GM21515 (cell line): ENCODE measurements at regions not wholly inside any gene's neighbourhood (a gene's known extent, or its start where the extent isn't known, plus 50 kb on each side); places are given as distances from the start of the nearest gene placed in this dataset.

Source experiments
- ATAC-seq: cut with Tn5 transposase; IDR thresholded peaks from one replicate; pipeline ENCODE4 v1.9.1; 2021; ENCODE audit not compliant: unreplicated experiment

GRCh38 chr1:192057766-192058165, 100.5 kb upstream of the RGS18 start:
- no peak for ATAC-seq

- no peak for ATAC-seq
Observed at GRCh38 chr1:192059407-192059806, 98.9 kb upstream of the RGS18 start.

- no peak for ATAC-seq
Observed at GRCh38 chr1:192061556-192061955, 96.7 kb upstream of the RGS18 start.

- no peak for ATAC-seq
Observed at GRCh38 chr1:192065087-192065486, 93.2 kb upstream of the RGS18 start.

GRCh38 chr1:192066202-192066601, 92.1 kb upstream of the RGS18 start:
- ATAC-seq, result no peak

GRCh38 chr1:192067360-192067759, 90.9 kb upstream of the RGS18 start:
- no peak for ATAC-seq

- ATAC-seq, result no peak
Observed at GRCh38 chr1:192070213-192070612, 88.0 kb upstream of the RGS18 start.

GRCh38 chr1:192080684-192081083, 77.6 kb upstream of the RGS18 start:
- ATAC-seq, result no peak

DNA sequence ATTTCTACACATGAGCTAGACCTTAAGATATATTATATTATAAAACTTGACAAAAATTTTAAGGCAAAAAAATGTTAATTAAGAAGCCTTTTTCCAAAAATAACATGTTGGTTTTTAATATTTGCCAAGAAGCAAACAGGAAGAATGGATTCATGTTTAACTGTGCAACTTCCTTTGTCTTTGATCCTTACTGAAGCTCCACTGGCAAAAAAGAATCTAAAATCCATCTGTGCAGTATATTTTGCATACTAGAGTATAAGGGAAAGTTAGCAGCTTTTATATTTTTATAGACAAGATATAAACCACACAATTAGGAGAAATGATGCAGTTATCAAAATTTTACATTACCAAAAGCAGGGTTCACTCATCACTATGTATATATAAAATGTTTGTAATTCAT, 76.9 kb upstream of the RGS18 start:
- ATAC-seq, result no peak

DNA sequence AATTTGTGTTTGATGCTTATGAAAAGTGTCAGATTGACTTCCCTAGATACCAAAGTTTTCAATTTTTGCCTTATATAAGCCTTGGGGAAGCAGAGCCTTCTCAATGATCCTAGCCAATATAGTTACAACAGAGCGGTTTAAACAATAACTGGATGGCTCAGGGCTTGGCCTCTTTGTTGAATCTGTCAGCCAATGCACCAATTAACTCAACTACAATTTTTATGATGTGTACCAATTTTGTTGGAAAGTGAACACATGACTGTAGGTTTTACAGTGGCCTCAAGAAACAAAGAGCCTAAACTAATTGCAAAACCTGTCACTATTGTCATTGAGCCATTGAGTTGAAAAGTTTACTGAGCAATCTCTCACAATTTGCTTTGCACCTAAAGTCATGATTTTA, 71.6 kb upstream of the RGS18 start:
- ATAC-seq, result no peak

DNA sequence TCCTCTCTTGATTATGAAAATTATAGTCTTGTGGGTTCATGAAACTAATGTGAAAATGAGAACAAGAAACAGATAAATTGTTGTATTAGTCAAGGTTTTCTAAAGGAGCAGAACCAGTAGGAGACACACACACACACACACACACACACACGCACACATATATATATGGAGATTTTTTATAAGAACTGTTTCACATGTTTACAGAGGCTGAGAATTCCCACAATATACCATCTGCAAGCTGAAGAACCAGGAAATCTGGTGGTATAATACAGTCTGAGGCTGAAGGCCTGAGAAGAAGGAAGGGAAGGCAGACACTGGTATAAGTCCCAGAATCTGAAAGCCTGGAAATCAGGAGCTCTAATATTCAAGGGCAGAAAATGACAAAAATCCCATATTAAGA, 70.9 kb upstream of the RGS18 start:
- no peak for ATAC-seq

- no peak for ATAC-seq
Observed at GRCh38 chr1:192088496-192088895, 69.8 kb upstream of the RGS18 start.

DNA sequence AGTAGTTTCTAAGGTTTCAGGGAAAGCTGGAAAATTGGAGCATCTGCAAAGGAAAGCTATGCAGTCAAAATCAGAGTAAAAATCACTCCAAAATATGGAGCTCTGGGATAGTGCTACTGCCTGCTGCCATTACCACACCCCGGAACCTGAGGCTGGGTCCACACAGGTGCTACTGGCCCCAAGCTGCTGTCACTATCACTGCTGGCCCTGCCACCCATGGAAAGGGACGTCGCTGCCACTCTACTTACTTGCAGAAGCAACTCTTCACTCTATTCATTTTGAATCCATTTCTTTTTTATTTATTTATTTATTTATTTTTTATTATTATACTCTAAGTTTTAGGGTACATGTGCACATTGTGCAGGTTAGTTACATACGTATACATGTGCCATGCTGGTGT, 60.3 kb upstream of the RGS18 start:
- ATAC-seq, result no peak

- ATAC-seq, result no peak
Observed at GRCh38 chr1:192099328-192099727, 58.9 kb upstream of the RGS18 start.

- ATAC-seq, result no peak
Observed at GRCh38 chr1:192100686-192101468, 57.4 kb upstream of the RGS18 start.

GRCh38 chr1:192104128-192104527, 54.1 kb upstream of the RGS18 start:
- ATAC-seq, result no peak

DNA sequence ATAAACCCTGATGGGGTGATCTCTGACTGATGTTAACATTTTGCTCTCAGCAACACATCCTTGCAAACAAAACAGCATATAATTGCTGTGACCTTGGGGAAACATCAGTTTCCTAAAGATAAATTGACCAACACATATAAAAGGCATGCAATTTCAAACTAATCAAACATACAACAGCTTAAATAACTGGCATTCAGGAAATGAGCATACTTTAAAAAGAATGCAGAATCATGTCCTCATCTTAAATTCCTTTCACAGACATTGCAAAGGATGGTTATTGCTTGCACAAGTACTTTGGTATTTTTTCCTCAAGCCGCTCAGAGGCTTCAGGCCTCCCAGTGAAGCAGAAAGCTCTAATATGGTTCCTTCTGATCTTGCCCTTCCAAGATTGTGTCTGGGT, 53.4 kb upstream of the RGS18 start:
- ATAC-seq, result no peak

DNA sequence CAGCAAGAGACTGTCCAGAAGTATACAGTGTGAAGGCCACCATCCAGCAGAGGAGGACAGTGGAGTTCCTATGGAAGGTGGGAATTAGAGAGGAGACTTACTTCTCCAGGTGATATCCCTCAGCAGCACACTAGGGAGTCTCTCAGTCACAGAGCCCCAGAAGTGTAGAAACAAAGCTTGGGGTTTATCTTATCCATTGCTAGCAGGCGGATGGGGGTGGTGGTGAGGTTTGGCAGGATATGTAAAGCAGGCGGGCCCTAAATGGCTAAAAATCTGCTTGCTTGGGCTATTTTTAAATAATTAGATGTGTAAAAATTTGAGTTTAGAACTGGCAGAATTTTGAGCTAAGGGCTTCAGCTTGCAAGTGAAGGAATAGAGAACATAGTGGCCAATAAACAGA, 50.1 kb upstream of the RGS18 start:
- no peak for ATAC-seq
